K562 (cell line): ENCODE measurements at regions not wholly inside any gene's neighbourhood (a gene's known extent, or its start where the extent isn't known, plus 50 kb on each side); places are given as distances from the start of the nearest gene placed in this dataset.

Source experiments
- ATAC-seq: fragments of 200-7000 bp; cut with Tn5 transposase; 3 replicates; pipeline ENCODE4 v1.9.1; 2020; ENCODE audit warnings: moderate library complexity
- BruUV-seq: library from RNA; stranded (reverse); fragments of 400-500 nt; replicated peaks from 2 replicates; lab custom pipeline; 2021; lab: Mats Ljungman, UMichigan
- CTCF ChIA-PET: fragments of 300-600 bp; formaldehyde crosslinking; extraction: SDS; loops from one replicate; lab custom pipeline; 2021; ENCODE audit warnings: low intra/inter-chr PET ratio; lab: Yijun Ruan, JAX
- POLR2A ChIA-PET: fragments of 300-600, 350-650 bp; sonication (Branson Sonifier 250); formaldehyde crosslinking; extraction: SDS; loops from one replicate; lab custom pipeline; 2021; ENCODE audit warnings: antibody characterized with exemption, inconsistent platforms; lab: Yijun Ruan, JAX
- DNase-seq, 4 experiments: peaks; one replicate each; pipeline versions ENCODE4 v3.0.0 to v3.0.0-alpha.2; 2011 to 2018; ENCODE audit warnings: low spot score in 3 of 4, mixed read lengths in 3 of 4; ENCODE audit errors: extremely low read depth in 1 of 4
- FAIRE-seq: peaks from 2 replicates; lab custom pipeline; 2011; peaks lifted over from hg19 to GRCh38; lab: Jason Lieb, UNC
- H2AFZ ChIP-seq: 2 replicates; pipeline ENCODE4 v1.6.0; 2011; ENCODE audit warnings: low read depth, low read length, control low read depth, inconsistent platforms
- H3K27ac ChIP-seq: fragments of 200-600 bp; 3 replicates; pipeline ENCODE4 v1.8.0; 2011; ENCODE audit warnings: low read depth, mild to moderate bottlenecking, control low read depth, inconsistent platforms, low read length, moderate library complexity, mixed read lengths; ENCODE audit errors: extremely low read depth
- H3K27me3 ChIP-seq, 2 experiments: fragments of 300-600 bp in 1 of 2; 2 replicates in 1 of 2; 3 replicates in 1 of 2; pipeline versions ENCODE4 v1.6.0 to v1.8.0; 2011; ENCODE audit warnings: inconsistent platforms in 2 of 2, low read length in 2 of 2, mild to moderate bottlenecking in 1 of 2, mixed read lengths in 1 of 2, moderate library complexity in 1 of 2; ENCODE audit not compliant: control insufficient read depth in 2 of 2, insufficient read depth in 2 of 2
- H3K36me3 ChIP-seq: fragments of 300-600 bp; 3 replicates; pipeline ENCODE4 v1.8.0; 2011; ENCODE audit warnings: mild to moderate bottlenecking, low read length, inconsistent platforms; ENCODE audit not compliant: control insufficient read depth, insufficient read depth
- H3K4me1 ChIP-seq, 2 experiments: fragments of 200-600 bp in 1 of 2; replicated peaks in 1 of 2; 2 replicates in 1 of 2; 3 replicates in 1 of 2; pipeline versions ENCODE4 v1.5.1 to v1.8.0; 2011; ENCODE audit warnings: inconsistent platforms in 2 of 2, low read length in 2 of 2, mild to moderate bottlenecking in 1 of 2, mixed read lengths in 1 of 2, moderate library complexity in 1 of 2; ENCODE audit not compliant: control insufficient read depth in 2 of 2, insufficient read depth in 2 of 2
- H3K4me2 ChIP-seq: 2 replicates; pipeline ENCODE4 v1.6.1; 2011; ENCODE audit warnings: low read length, control low read depth, inconsistent platforms, mixed read lengths; ENCODE audit not compliant: insufficient read depth
- H3K4me3 ChIP-seq: fragments of 200-600 bp; sonication (generic), shearing (Covaris generic); 2 replicates; pipeline ENCODE4 v1.5.1; 2016; ENCODE audit warnings: control low read depth, inconsistent platforms
- H3K79me2 ChIP-seq: fragments of 200-600 bp; 3 replicates; pipeline ENCODE4 v1.8.0; 2011; ENCODE audit warnings: low read length, inconsistent platforms; ENCODE audit not compliant: control insufficient read depth, insufficient read depth
- H3K9ac ChIP-seq, 2 experiments: 2 replicates each; pipeline versions ENCODE4 v1.6.0 to v1.6.1; 2011; ENCODE audit warnings: low read depth in 2 of 2, low read length in 2 of 2, control low read depth in 1 of 2, inconsistent platforms in 1 of 2, mild to moderate bottlenecking in 1 of 2, mixed read lengths in 1 of 2; ENCODE audit not compliant: insufficient read depth in 1 of 2
- H3K9me1 ChIP-seq: one replicate; pipeline ENCODE4 v1.6.0; 2011; ENCODE audit warnings: inconsistent platforms, mild to moderate bottlenecking, low read length, moderate library complexity; ENCODE audit not compliant: control insufficient read depth, insufficient read depth
- H3K9me3 ChIP-seq: replicated peaks from 2 replicates; pipeline ENCODE4 v1.5.1; 2011; ENCODE audit warnings: low read depth, low read length, inconsistent platforms; ENCODE audit not compliant: control insufficient read depth, insufficient read depth
- H4K20me1 ChIP-seq: replicated peaks from 2 replicates; pipeline ENCODE4 v1.6.1; 2011; ENCODE audit warnings: low read length, inconsistent platforms, mixed read lengths; ENCODE audit not compliant: control insufficient read depth, insufficient read depth
- EP300 ChIP-seq: IDR thresholded peaks from 2 replicates; pipeline ENCODE4 v1.6.1; 2012; ENCODE audit warnings: low read length, improper control_type of control experiment
- PTBP1 ChIP-seq: fragments of 200-400 bp; formaldehyde crosslinking; IDR thresholded peaks from 2 replicates; pipeline ENCODE4 v1.6.1; 2017; ENCODE audit warnings: low read depth, low read length
- WGBS: fragments of 100-300 bp; shearing (Covaris generic); methylation state at CpG from one replicate; pipeline ENCODE4 v1.1.6; 2016; ENCODE audit warnings: low coverage, mixed read lengths; ENCODE audit not compliant: insufficient coverage; ENCODE audit errors: missing lambda C conversion rate; 5-methylcytosine and 5-hydroxymethylcytosine counted together
- in situ Hi-C: fragments of 300-500 bp; cut with MboI; formaldehyde crosslinking; loops from 4 replicates; pipeline ENCODE4 v1.15.0; 2018; ENCODE audit warnings: inconsistent platforms, mixed read lengths
- intact Hi-C: fragments of 100-400 bp; cut with micrococcal nuclease; formaldehyde crosslinking; loops from 2 replicates; pipeline ENCODE4 v1.14.2; 2022
- TF ChIP-seq, protein P1 (sequence below): fragments of 450-650 bp; formaldehyde crosslinking; IDR thresholded peaks from 2 replicates; pipeline ENCODE4 v1.4.0; 2020; ENCODE audit warnings: mild to moderate bottlenecking, moderate library complexity

DNA sequence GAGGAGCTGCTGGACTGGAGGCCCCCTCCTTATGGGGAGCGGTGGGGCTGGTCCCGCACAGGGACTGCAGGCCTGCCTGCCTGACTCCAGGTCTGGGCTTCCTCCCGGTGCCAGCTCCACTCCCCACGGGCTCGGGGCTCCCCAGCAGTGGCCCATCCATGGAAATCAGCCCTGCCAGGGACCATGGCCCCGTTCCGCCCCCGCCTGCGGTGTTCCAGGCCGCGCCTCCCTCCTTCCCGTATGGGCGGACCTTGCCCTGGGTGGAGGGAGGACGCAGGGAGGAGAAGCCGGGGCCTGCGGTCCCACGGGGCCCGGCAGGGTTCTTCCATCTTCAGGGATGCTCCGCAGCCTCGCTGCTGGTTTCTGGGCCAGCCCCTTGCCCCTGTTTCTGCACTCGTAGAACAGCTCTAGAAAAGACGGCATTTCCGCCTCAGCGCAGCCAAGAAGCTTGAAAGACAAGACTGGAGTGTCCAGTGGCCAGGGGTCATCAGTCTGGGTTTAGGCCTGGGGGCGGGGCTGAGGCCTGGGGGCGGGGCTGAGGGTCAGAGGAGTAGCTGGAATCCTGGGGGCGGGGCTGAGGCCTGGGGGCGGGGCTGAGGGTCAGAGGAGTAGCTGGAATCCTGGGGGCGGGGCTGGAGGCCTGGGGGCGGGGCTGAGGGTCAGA is 1330.6 kb downstream of the BRD1 start:
- POLR2A ChIA-PET = no interaction called here
- H3K36me3 ChIP-seq = no peaks in the 10 kb centered on the region
- WGBS = no CpG with 5 or more reads among the region's 30 CpGs
- BruUV-seq = no TSS peak
- no peaks in the 10 kb centered on the region for H3K4me1 ChIP-seq
- H4K20me1 ChIP-seq = peaks cover 9% of the 10 kb centered on the region; the same call in 1 of the 2 replicates
- no peaks in the 10 kb centered on the region for H3K79me2 ChIP-seq
- H3K4me2 ChIP-seq = no peak overlapping the region
- H3K27me3 ChIP-seq = peaks cover 2 to 21% of the 10 kb centered on the region in 2 experiments; a peak in 3 of 5 replicates
- no peaks in the 10 kb centered on the region for H3K9me1 ChIP-seq
- H3K9me3 ChIP-seq = no peaks in the 10 kb centered on the region
- FAIRE-seq (no peak), DNase-seq (no peak), ATAC-seq (no peak)
- no peak overlapping the region for H3K27ac ChIP-seq
- in situ Hi-C loops = loop anchor here (25.0 kb wide), 1 partner anchor 910 kb away; no protein-coding TSS in a partner anchor
- H2AFZ ChIP-seq = no peak overlapping the region
- H3K9ac ChIP-seq = no peak overlapping the region
- H3K4me3 ChIP-seq = no peak overlapping the region
- TF ChIP-seq EP300 (no peak), PTBP1 (no peak)
- TF ChIP-seq, protein P1, sequence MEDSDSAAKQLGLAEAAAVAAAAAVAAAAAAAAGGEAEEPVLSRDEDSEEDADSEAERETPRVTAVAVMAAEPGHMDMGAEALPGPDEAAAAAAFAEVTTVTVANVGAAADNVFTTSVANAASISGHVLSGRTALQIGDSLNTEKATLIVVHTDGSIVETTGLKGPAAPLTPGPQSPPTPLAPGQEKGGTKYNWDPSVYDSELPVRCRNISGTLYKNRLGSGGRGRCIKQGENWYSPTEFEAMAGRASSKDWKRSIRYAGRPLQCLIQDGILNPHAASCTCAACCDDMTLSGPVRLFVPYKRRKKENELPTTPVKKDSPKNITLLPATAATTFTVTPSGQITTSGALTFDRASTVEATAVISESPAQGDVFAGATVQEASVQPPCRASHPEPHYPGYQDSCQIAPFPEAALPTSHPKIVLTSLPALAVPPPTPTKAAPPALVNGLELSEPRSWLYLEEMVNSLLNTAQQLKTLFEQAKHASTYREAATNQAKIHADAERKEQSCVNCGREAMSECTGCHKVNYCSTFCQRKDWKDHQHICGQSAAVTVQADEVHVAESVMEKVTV (CRISPR knock-in tag) = no peak
- TF ChIP-seq, all 486 proteins: peak for 0
- CTCF ChIA-PET = no interaction called here
- intact Hi-C loops = no loop called here
